Cardiac muscle cell (in vitro differentiated cells and primary cell): ENCODE measurements at regions not wholly inside any gene's neighbourhood (a gene's known extent, or its start where the extent isn't known, plus 50 kb on each side); places are given as distances from the start of the nearest gene placed in this dataset.

Experiments used
- DNase-seq, 2 donors: peaks; one replicate each; pipeline versions ENCODE4 v3.0.0 to v3.0.0-alpha.2; 2010 to 2017; ENCODE audit warnings: low read depth in 1 of 2, low spot score in 1 of 2
- H3K27ac ChIP-seq: fragments of 200-600 bp; sonication (generic); 2 replicates; pipeline ENCODE4 v1.5.1; 2016
- H3K27me3 ChIP-seq: fragments of 200-600 bp; sonication (generic); 2 replicates; pipeline ENCODE4 v1.6.0; 2016; ENCODE audit warnings: control low read depth
- H3K36me3 ChIP-seq: fragments of 200-600 bp; sonication (generic); 2 replicates; pipeline ENCODE4 v1.5.1; 2016; ENCODE audit warnings: control low read depth
- H3K4me1 ChIP-seq: fragments of 200-600 bp; sonication (generic); 2 replicates; pipeline ENCODE4 v1.8.1; 2017; ENCODE audit warnings: low read depth, mild to moderate bottlenecking, mixed run types
- H3K4me3 ChIP-seq: fragments of 200-600 bp; sonication (generic); 2 replicates; pipeline ENCODE4 v1.5.1; 2016; ENCODE audit warnings: mild to moderate bottlenecking
- H3K9me3 ChIP-seq: fragments of 200-600 bp; sonication (generic); 2 replicates; pipeline ENCODE4 v1.5.1; 2017; ENCODE audit warnings: low read depth, mild to moderate bottlenecking, control low read depth
- CTCF ChIP-seq: IDR thresholded peaks from 2 replicates; pipeline ENCODE4 v1.5.1; 2012; ENCODE audit warnings: low read depth, mild to moderate bottlenecking, low read length

DNA sequence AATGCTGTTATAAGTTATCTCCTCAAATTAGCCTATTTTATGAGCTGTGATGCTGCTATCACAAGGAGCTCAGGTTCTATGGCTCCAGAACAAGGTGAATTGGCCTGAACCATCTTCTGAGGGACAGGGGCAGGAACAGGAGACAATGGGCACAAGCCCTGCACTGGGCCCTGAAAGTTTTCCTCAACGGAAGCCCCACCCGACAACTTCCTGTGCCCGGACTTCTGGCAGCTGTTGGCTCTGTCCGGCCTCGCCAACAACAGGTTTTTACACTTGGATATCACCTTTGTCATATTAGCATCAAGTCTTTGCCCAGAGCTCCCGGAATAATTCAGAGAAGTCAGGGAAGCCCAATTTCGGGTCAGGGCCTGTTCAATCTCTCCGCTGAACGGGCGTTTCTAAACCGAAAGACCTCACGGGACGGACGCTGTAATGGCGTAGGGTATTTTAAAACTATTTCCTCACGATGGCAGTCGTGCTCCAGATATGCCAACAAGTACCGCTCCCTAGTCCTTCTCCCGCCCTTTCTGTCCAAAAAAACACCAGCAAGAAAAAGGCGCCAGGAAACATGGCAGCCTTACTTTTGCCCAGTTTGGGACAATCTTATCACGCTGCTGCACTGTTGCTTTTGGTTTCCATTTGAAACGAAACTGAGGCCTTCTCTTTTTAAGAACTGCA lies 201.0 kb upstream of the STK26 start:
- no peak for DNase-seq
- H3K27ac ChIP-seq: no peak overlapping the region
- no peaks in the 10 kb centered on the region for H3K9me3 ChIP-seq
- no peaks in the 10 kb centered on the region for H3K27me3 ChIP-seq
- H3K4me3 ChIP-seq: no peak overlapping the region
- peaks cover 17% of the 10 kb centered on the region for H3K36me3 ChIP-seq
- no peak for TF ChIP-seq CTCF
- no peaks in the 10 kb centered on the region for H3K4me1 ChIP-seq

DNA sequence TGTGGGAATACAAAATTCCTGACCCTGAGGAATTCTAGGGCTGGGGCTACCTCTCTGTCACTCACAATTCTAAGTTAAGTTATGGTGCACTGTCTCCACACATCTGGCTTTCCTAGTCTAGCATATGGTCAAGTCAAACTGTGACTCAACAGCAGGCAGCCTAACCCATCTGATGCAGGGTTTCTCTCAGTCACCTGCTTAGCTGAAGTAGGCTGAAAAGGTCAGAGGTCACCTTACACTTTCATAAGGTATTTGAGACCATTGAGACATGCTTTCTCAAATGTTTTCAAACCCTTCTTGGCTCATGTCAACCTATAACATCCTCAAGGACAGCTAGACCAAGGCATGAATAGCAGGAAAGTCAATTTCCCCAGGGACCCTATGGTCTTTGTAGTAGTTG lies 196.5 kb upstream of the STK26 start:
- no peak for TF ChIP-seq CTCF
- H3K4me1 ChIP-seq: peaks cover 5% of the 10 kb centered on the region
- H3K4me3 ChIP-seq: no peak overlapping the region
- H3K27me3 ChIP-seq: no peaks in the 10 kb centered on the region
- peaks cover 7% of the 10 kb centered on the region for H3K36me3 ChIP-seq
- H3K9me3 ChIP-seq: no peaks in the 10 kb centered on the region
- H3K27ac ChIP-seq: peak overlapping the region; percentile 4
- DNase-seq: no peak

- H3K27me3 ChIP-seq: no peaks in the 10 kb centered on the region
- H3K27ac ChIP-seq: no peak overlapping the region
- peak; percentile 25 to 63 for DNase-seq
- H3K4me1 ChIP-seq: peaks cover 7% of the 10 kb centered on the region
- peaks cover 7% of the 10 kb centered on the region for H3K36me3 ChIP-seq
- peak overlapping the region; percentile 61 for H3K4me3 ChIP-seq
- peak; percentile 16 for TF ChIP-seq CTCF
- no peaks in the 10 kb centered on the region for H3K9me3 ChIP-seq
Observed at GRCh38 chrX:131827935-131828334, 195.2 kb upstream of the STK26 start.

DNA sequence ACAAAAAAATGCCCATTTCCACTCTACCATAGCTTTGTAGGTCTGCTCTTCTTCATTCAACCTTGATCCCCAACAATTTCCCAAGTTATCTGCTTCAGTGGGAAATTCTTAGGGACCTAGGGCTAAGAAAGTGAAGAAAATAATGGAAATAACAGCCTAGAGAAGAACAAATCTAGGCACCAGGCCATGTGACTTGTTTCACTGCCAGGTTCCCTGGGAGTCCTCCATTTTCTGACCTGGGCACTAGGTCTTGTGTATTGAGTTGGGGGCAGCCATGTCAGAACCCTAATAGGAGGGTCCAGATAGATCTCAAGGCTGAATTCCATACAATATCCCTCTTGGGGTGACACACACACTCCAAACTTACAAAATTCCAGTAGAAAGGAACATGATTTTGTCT lies 194.6 kb upstream of the STK26 start:
- H3K4me3 ChIP-seq: peak overlapping the region; percentile 61
- no peak for TF ChIP-seq CTCF
- no peak overlapping the region for H3K27ac ChIP-seq
- no peaks in the 10 kb centered on the region for H3K9me3 ChIP-seq
- peaks cover 6% of the 10 kb centered on the region for H3K36me3 ChIP-seq
- H3K4me1 ChIP-seq: peaks cover 7% of the 10 kb centered on the region
- DNase-seq: peak in 1 of 2 donors; percentile 7
- no peaks in the 10 kb centered on the region for H3K27me3 ChIP-seq

DNA sequence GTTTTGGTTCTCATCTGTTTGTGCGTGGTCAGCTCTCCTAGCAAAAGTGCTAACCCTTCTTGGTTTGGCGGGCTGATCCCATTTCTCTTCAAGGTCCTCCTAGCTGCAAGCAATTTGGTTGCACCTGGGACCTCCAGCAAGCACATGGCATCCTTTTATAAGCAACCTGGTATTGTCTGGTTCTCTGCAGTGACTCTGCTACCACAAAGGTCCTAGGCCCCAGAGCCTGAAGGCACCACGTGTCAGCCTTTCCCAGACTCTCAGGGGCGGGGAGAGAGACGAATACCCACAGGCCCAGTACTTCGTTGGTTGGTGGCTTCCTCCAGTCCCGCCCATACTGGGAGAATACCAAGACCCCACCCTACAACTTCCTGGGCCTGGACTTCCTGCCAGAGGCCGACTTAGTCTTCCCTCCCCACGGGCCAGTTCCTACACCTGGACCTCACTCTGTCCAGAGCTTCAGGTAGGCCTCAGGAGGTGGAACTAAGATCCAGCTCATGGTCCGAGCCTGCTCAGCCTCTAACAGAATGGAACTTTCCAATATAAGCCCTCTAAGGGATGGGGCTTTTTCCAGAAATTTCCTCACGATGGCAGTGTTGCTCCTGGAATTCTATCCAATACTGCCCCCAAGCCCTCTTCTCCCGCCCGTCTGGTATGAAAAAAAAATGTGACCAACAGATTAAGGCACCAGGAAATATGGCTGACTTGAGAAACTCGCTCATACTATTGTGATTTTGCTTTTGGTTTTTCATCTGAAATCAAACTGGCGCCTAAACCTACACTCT lies 192.5 kb upstream of the STK26 start:
- peak; percentile 81 to 95 for DNase-seq
- Histone ChIP-seq H3K9me3 (no peaks in the 10 kb centered on the region), H3K4me1 (peaks cover 7% of the 10 kb centered on the region), H3K4me3 (peak overlapping the region; percentile 61), H3K27me3 (no peaks in the 10 kb centered on the region), H3K36me3 (no peaks in the 10 kb centered on the region), H3K27ac (peak overlapping the region; percentile 94)
- TF ChIP-seq CTCF: peak; percentile 42
